Karpas-422 (cell line): ENCODE measurements at regions not wholly inside any gene's neighbourhood (a gene's known extent, or its start where the extent isn't known, plus 50 kb on each side); places are given as distances from the start of the nearest gene placed in this dataset.

Experiments
- DNase-seq: peaks from one replicate; pipeline ENCODE4 v3.0.0-alpha.2; 2015
- H2AFZ ChIP-seq: fragments of 200-600 bp; sonication (generic); 2 replicates; pipeline ENCODE4 v1.6.1; 2014; ENCODE audit warnings: antibody characterized with exemption, low read length, mixed read lengths
- H3K27ac ChIP-seq: fragments of 200-600 bp; sonication (generic); 2 replicates; pipeline ENCODE4 v1.5.1; 2014; ENCODE audit warnings: mild to moderate bottlenecking, low read length, moderate library complexity
- H3K27me3 ChIP-seq: fragments of 200-600 bp; sonication (generic); 2 replicates; pipeline ENCODE4 v1.6.1; 2014; ENCODE audit warnings: low read length, mixed read lengths
- H3K36me3 ChIP-seq: fragments of 200-600 bp; sonication (generic); 2 replicates; pipeline ENCODE4 v1.6.1; 2014; ENCODE audit warnings: low read length, mixed read lengths; ENCODE audit not compliant: insufficient read depth
- H3K4me1 ChIP-seq: fragments of 200-600 bp; sonication (generic); 2 replicates; pipeline ENCODE4 v1.6.1; 2014; ENCODE audit warnings: mild to moderate bottlenecking, low read length, mixed read lengths
- H3K4me2 ChIP-seq: fragments of 200-600 bp; sonication (generic); 2 replicates; pipeline ENCODE4 v1.6.1; 2014; ENCODE audit warnings: low read length, low read depth, mild to moderate bottlenecking; ENCODE audit not compliant: poor library complexity, severe bottlenecking
- H3K4me3 ChIP-seq: fragments of 200-600 bp; sonication (generic); 2 replicates; pipeline ENCODE4 v1.5.1; 2014; ENCODE audit warnings: mild to moderate bottlenecking, antibody characterized with exemption, low read length, mixed read lengths
- H3K79me2 ChIP-seq: fragments of 200-600 bp; sonication (generic); 2 replicates; pipeline ENCODE4 v1.6.1; 2014; ENCODE audit warnings: mild to moderate bottlenecking, low read length, mixed read lengths
- H3K9ac ChIP-seq: fragments of 200-600 bp; sonication (generic); 2 replicates; pipeline ENCODE4 v1.6.0; 2014; ENCODE audit warnings: low read length
- H3K9me2 ChIP-seq: fragments of 200-600 bp; sonication (generic), shearing (Covaris generic); replicated peaks from 2 replicates; pipeline ENCODE4 v1.6.0; 2014; ENCODE audit warnings: mild to moderate bottlenecking, low read length, moderate library complexity; ENCODE audit not compliant: insufficient read depth
- H3K9me3 ChIP-seq: fragments of 300-700, 200-600 bp; sonication (generic); 2 replicates; pipeline ENCODE4 v1.6.1; 2014; ENCODE audit warnings: low read length, mixed read lengths
- H4K20me1 ChIP-seq: fragments of 200-600 bp; sonication (generic); 2 replicates; pipeline ENCODE4 v1.6.1; 2014; ENCODE audit warnings: mild to moderate bottlenecking, antibody characterized with exemption, low read length, low read depth; ENCODE audit not compliant: insufficient read depth

GRCh38 chr5:54807421-54807820 is 178.0 kb downstream of the ESM1 start:
- no peaks in the 10 kb centered on the region for H3K9me2 ChIP-seq
- no peaks in the 10 kb centered on the region for H4K20me1 ChIP-seq
- H3K4me3 ChIP-seq = no peak overlapping the region
- no peaks in the 10 kb centered on the region for H3K79me2 ChIP-seq
- no peak overlapping the region for H3K4me2 ChIP-seq
- DNase-seq = no peak
- H3K27me3 ChIP-seq = no peaks in the 10 kb centered on the region
- no peaks in the 10 kb centered on the region for H3K4me1 ChIP-seq
- H3K9ac ChIP-seq = no peak overlapping the region
- H3K36me3 ChIP-seq = no peaks in the 10 kb centered on the region
- H3K9me3 ChIP-seq = no peaks in the 10 kb centered on the region
- H3K27ac ChIP-seq = no peak overlapping the region
- no peak overlapping the region for H2AFZ ChIP-seq

- Histone ChIP-seq H3K27ac (no peak overlapping the region), H3K27me3 (no peaks in the 10 kb centered on the region), H3K9me3 (no peaks in the 10 kb centered on the region), H3K79me2 (no peaks in the 10 kb centered on the region), H3K9me2 (no peaks in the 10 kb centered on the region), H2AFZ (no peak overlapping the region), H3K4me2 (no peak overlapping the region), H4K20me1 (no peaks in the 10 kb centered on the region), H3K4me3 (no peak overlapping the region), H3K36me3 (no peaks in the 10 kb centered on the region), H3K9ac (no peak overlapping the region), H3K4me1 (no peaks in the 10 kb centered on the region)
- DNase-seq = no peak
These were observed 180.9 kb downstream of the ESM1 start for GRCh38 chr5:54804521-54804920.

GRCh38 chr5:54804086-54804485 is 181.3 kb downstream of the ESM1 start:
- no peak overlapping the region for H2AFZ ChIP-seq
- H4K20me1 ChIP-seq = no peaks in the 10 kb centered on the region
- H3K9me2 ChIP-seq = no peaks in the 10 kb centered on the region
- H3K9me3 ChIP-seq = no peaks in the 10 kb centered on the region
- no peaks in the 10 kb centered on the region for H3K27me3 ChIP-seq
- H3K9ac ChIP-seq = no peak overlapping the region
- H3K4me2 ChIP-seq = no peak overlapping the region
- H3K4me3 ChIP-seq = no peak overlapping the region
- no peaks in the 10 kb centered on the region for H3K79me2 ChIP-seq
- no peaks in the 10 kb centered on the region for H3K36me3 ChIP-seq
- no peaks in the 10 kb centered on the region for H3K4me1 ChIP-seq
- no peak for DNase-seq
- H3K27ac ChIP-seq = no peak overlapping the region

GRCh38 chr5:54803471-54804011 is 181.9 kb downstream of the ESM1 start:
- H2AFZ ChIP-seq = no peak overlapping the region
- H3K9me2 ChIP-seq = no peaks in the 10 kb centered on the region
- no peaks in the 10 kb centered on the region for H4K20me1 ChIP-seq
- H3K27me3 ChIP-seq = no peaks in the 10 kb centered on the region
- H3K9me3 ChIP-seq = no peaks in the 10 kb centered on the region
- no peaks in the 10 kb centered on the region for H3K36me3 ChIP-seq
- H3K27ac ChIP-seq = no peak overlapping the region
- no peak overlapping the region for H3K9ac ChIP-seq
- H3K79me2 ChIP-seq = no peaks in the 10 kb centered on the region
- no peak overlapping the region for H3K4me3 ChIP-seq
- no peak for DNase-seq
- H3K4me1 ChIP-seq = no peaks in the 10 kb centered on the region
- no peak overlapping the region for H3K4me2 ChIP-seq

GRCh38 chr5:54799645-54800044 is 185.7 kb downstream of the ESM1 start:
- Histone ChIP-seq H3K4me2 (no peak overlapping the region), H3K27ac (no peak overlapping the region), H3K79me2 (no peaks in the 10 kb centered on the region), H3K4me1 (no peaks in the 10 kb centered on the region), H3K36me3 (no peaks in the 10 kb centered on the region), H3K9me3 (no peaks in the 10 kb centered on the region), H3K4me3 (no peak overlapping the region), H3K9ac (no peak overlapping the region), H3K9me2 (no peaks in the 10 kb centered on the region), H4K20me1 (no peaks in the 10 kb centered on the region), H2AFZ (no peak overlapping the region), H3K27me3 (no peaks in the 10 kb centered on the region)
- no peak for DNase-seq

GRCh38 chr5:54795777-54796176 is 189.6 kb downstream of the ESM1 start:
- Histone ChIP-seq H3K79me2 (no peaks in the 10 kb centered on the region), H3K4me2 (no peak overlapping the region), H3K9me3 (no peaks in the 10 kb centered on the region), H3K9ac (no peak overlapping the region), H2AFZ (no peak overlapping the region), H3K27me3 (no peaks in the 10 kb centered on the region), H4K20me1 (no peaks in the 10 kb centered on the region), H3K27ac (no peak overlapping the region), H3K9me2 (no peaks in the 10 kb centered on the region), H3K36me3 (no peaks in the 10 kb centered on the region), H3K4me1 (no peaks in the 10 kb centered on the region), H3K4me3 (no peak overlapping the region)
- DNase-seq = no peak

GRCh38 chr5:54795284-54795683 is 190.1 kb downstream of the ESM1 start:
- Histone ChIP-seq H3K9ac (no peak overlapping the region), H3K9me2 (no peaks in the 10 kb centered on the region), H2AFZ (no peak overlapping the region), H3K36me3 (no peaks in the 10 kb centered on the region), H3K79me2 (no peaks in the 10 kb centered on the region), H3K4me1 (no peaks in the 10 kb centered on the region), H3K9me3 (no peaks in the 10 kb centered on the region), H3K4me3 (no peak overlapping the region), H3K27me3 (no peaks in the 10 kb centered on the region), H4K20me1 (no peaks in the 10 kb centered on the region), H3K27ac (no peak overlapping the region), H3K4me2 (no peak overlapping the region)
- DNase-seq = no peak

GRCh38 chr5:54794135-54794975 is 191.0 kb downstream of the ESM1 start:
- Histone ChIP-seq H2AFZ (no peak overlapping the region), H3K27me3 (no peaks in the 10 kb centered on the region), H4K20me1 (no peaks in the 10 kb centered on the region), H3K9ac (no peak overlapping the region), H3K9me3 (no peaks in the 10 kb centered on the region), H3K4me1 (no peaks in the 10 kb centered on the region), H3K9me2 (no peaks in the 10 kb centered on the region), H3K27ac (no peak overlapping the region), H3K79me2 (no peaks in the 10 kb centered on the region), H3K36me3 (no peaks in the 10 kb centered on the region), H3K4me3 (no peak overlapping the region), H3K4me2 (no peak overlapping the region)
- no peak for DNase-seq
